SK-N-SH (cell line): ENCODE measurements at regions not wholly inside any gene's neighbourhood (a gene's known extent, or its start where the extent isn't known, plus 50 kb on each side); places are given as distances from the start of the nearest gene placed in this dataset.

Source experiments
- CTCF ChIA-PET: fragments of 300-600, 350-600 bp; formaldehyde crosslinking; extraction: SDS; loops from one replicate; lab custom pipeline; 2021; lab: Yijun Ruan, JAX
- POLR2A ChIA-PET: fragments of 350-600 bp; sonication (Branson Sonifier 250); formaldehyde crosslinking; extraction: SDS; loops from one replicate; lab custom pipeline; 2020; ENCODE audit warnings: antibody characterized with exemption, inconsistent platforms; lab: Yijun Ruan, JAX
- DNase-seq: peaks from one replicate; pipeline ENCODE4 v3.0.0; 2012
- H2AFZ ChIP-seq: fragments of 200-600 bp; sonication (generic); 2 replicates; pipeline ENCODE4 v1.8.1; 2016; ENCODE audit warnings: antibody characterized with exemption, mild to moderate bottlenecking, low read depth
- H3F3A ChIP-seq: fragments of 200-600 bp; sonication (generic); replicated peaks from 2 replicates; pipeline ENCODE3; 2016; ENCODE audit warnings: antibody characterized with exemption, mild to moderate bottlenecking; ENCODE audit not compliant: insufficient read depth
- H3K27ac ChIP-seq, 2 experiments: fragments of 200-500 bp in 1 of 2; fragments of 200-600 bp in 1 of 2; sonication (Bioruptor generic) in 1 of 2; sonication (generic), shearing (Covaris generic) in 1 of 2; 2 replicates each; pipeline versions ENCODE4 v1.5.1 to v1.6.1; 2014 to 2016; ENCODE audit warnings: low read depth in 2 of 2, inconsistent platforms in 1 of 2, low read length in 1 of 2, mild to moderate bottlenecking in 1 of 2, mixed read lengths in 1 of 2
- H3K27me3 ChIP-seq: fragments of 200-600 bp; sonication (generic), shearing (Covaris generic); 2 replicates; pipeline ENCODE4 v1.6.1; 2016; ENCODE audit warnings: mixed run types; ENCODE audit not compliant: insufficient read depth
- H3K36me3 ChIP-seq, 2 experiments: fragments of 200-500 bp in 1 of 2; fragments of 200-600 bp in 1 of 2; sonication (Bioruptor generic) in 1 of 2; sonication (generic) in 1 of 2; replicated peaks in 1 of 2; 2 replicates each; pipeline versions ENCODE3 to v1.5.1; 2014 to 2016; ENCODE audit warnings: low read length in 1 of 2, mild to moderate bottlenecking in 1 of 2; ENCODE audit not compliant: insufficient read depth in 2 of 2, control insufficient read depth in 1 of 2
- H3K4me1 ChIP-seq, 2 experiments: fragments of 200-500 bp in 1 of 2; fragments of 200-600 bp in 1 of 2; sonication (Bioruptor generic) in 1 of 2; sonication (generic), shearing (Covaris generic) in 1 of 2; 2 replicates each; pipeline versions ENCODE4 v1.5.1 to v1.6.1; 2014 to 2016; ENCODE audit warnings: low read depth in 1 of 2, low read length in 1 of 2, mixed run types in 1 of 2; ENCODE audit not compliant: insufficient read depth in 2 of 2, control insufficient read depth in 1 of 2
- H3K4me2 ChIP-seq: fragments of 200-600 bp; sonication (generic), shearing (Covaris generic); 2 replicates; pipeline ENCODE4 v1.6.1; 2017; ENCODE audit warnings: mixed run types
- H3K4me3 ChIP-seq, 2 experiments: fragments of 200-500 bp in 1 of 2; fragments of 200-600 bp in 1 of 2; sonication (Bioruptor generic) in 1 of 2; sonication (generic), shearing (Covaris generic) in 1 of 2; 2 replicates each; pipeline versions ENCODE4 v1.5.1 to v1.8.1; 2014 to 2016; ENCODE audit warnings: low read depth in 2 of 2, inconsistent platforms in 1 of 2, low read length in 1 of 2, mild to moderate bottlenecking in 1 of 2, mixed read lengths in 1 of 2, moderate library complexity in 1 of 2
- H3K79me2 ChIP-seq: fragments of 200-600 bp; sonication (generic); 2 replicates; pipeline ENCODE4 v1.8.1; 2017; ENCODE audit warnings: mild to moderate bottlenecking; ENCODE audit not compliant: insufficient read depth
- H3K9ac ChIP-seq: fragments of 200-600 bp; sonication (generic); 2 replicates; pipeline ENCODE4 v1.6.1; 2017; ENCODE audit warnings: mixed run types
- H3K9me2 ChIP-seq: fragments of 200-600 bp; sonication (generic); 2 replicates; pipeline ENCODE4 v1.6.1; 2017; ENCODE audit warnings: mixed run types
- H3K9me3 ChIP-seq: fragments of 200-600 bp; sonication (generic); 2 replicates; pipeline ENCODE4 v1.6.1; 2017; ENCODE audit warnings: mixed run types, mild to moderate bottlenecking, moderate library complexity
- H4K20me1 ChIP-seq: fragments of 200-600 bp; sonication (generic); 2 replicates; pipeline ENCODE4 v1.6.1; 2017; ENCODE audit warnings: mild to moderate bottlenecking, mixed run types; ENCODE audit not compliant: insufficient read depth
- ELF1 ChIP-seq: IDR thresholded peaks from 2 replicates; pipeline ENCODE4 v1.4.0; 2012
- FOXJ3 ChIP-seq: sonication (generic); formaldehyde crosslinking; IDR thresholded peaks from 2 replicates; pipeline ENCODE4 v1.5.1; 2020; ENCODE audit warnings: mild to moderate bottlenecking, missing genetic modification reagents
- FOXM1 ChIP-seq: IDR thresholded peaks from 2 replicates; pipeline ENCODE4 v1.4.0; 2012; ENCODE audit warnings: low read depth, mild to moderate bottlenecking
- GATA2 ChIP-seq: sonication (generic); formaldehyde crosslinking; IDR thresholded peaks from 2 replicates; pipeline ENCODE4 v1.5.0; 2020; ENCODE audit warnings: mild to moderate bottlenecking, missing genetic modification reagents
- MEF2A ChIP-seq: IDR thresholded peaks from 2 replicates; pipeline ENCODE4 v1.4.0; 2012; ENCODE audit warnings: low read depth, borderline replicate concordance
- MXI1 ChIP-seq: IDR thresholded peaks from 2 replicates; pipeline ENCODE4 v1.6.1; 2012; ENCODE audit warnings: mild to moderate bottlenecking, low read depth, low read length, improper control_type of control experiment
- NRF1 ChIP-seq: IDR thresholded peaks from 2 replicates; pipeline ENCODE4 v1.6.1; 2012; ENCODE audit warnings: low read depth, mild to moderate bottlenecking, low read length
- PBX3 ChIP-seq: IDR thresholded peaks from 2 replicates; pipeline ENCODE4; 2012
- RAD21 ChIP-seq: IDR thresholded peaks from 2 replicates; pipeline ENCODE4 v1.6.1; 2012; ENCODE audit warnings: mild to moderate bottlenecking, low read length
- USF2 ChIP-seq: fragments of 150-350 bp; IDR thresholded peaks from 2 replicates; pipeline ENCODE4 v1.6.1; 2017; ENCODE audit warnings: antibody characterized with exemption, low read length, low read depth, borderline replicate concordance
- ZBTB33 ChIP-seq: IDR thresholded peaks from 2 replicates; pipeline ENCODE4 v1.4.0; 2012; ENCODE audit warnings: low read depth, borderline replicate concordance
- WGBS: methylation state at CpG from one replicate; pipeline ENCODE4 v1.1.6; 2017; ENCODE audit warnings: low lambda C conversion rate; 5-methylcytosine and 5-hydroxymethylcytosine counted together

GRCh38 chr10:24120646-24121045, 88.3 kb upstream of the KIAA1217 start:
- POLR2A ChIA-PET, result no interaction called here
- 67% methylated on average over 1 of the region's 1 CpG for WGBS

GRCh38 chr10:24127516-24127915, 81.4 kb upstream of the KIAA1217 start:
- CTCF ChIA-PET, result no interaction called here
- 62% methylated on average over 2 of the region's 2 CpGs for WGBS
- H3K9ac ChIP-seq, result no peak overlapping the region

More at GRCh38 chr10:24120646-24121045, 88.3 kb upstream of the KIAA1217 start:
- H3K4me3 ChIP-seq, result no peak overlapping the region
- no peak for TF ChIP-seq GATA2 (CRISPR knock-in tag)
- TF ChIP-seq PBX3, result no peak
- TF ChIP-seq ELF1, result no peak
- no peak for TF ChIP-seq ZBTB33
- no peak for TF ChIP-seq NRF1
- TF ChIP-seq FOXM1, result no peak
- TF ChIP-seq RAD21, result no peak
- TF ChIP-seq FOXJ3 (CRISPR knock-in tag), result no peak
- TF ChIP-seq, all 33 proteins: peak for 0
- Histone ChIP-seq H3K36me3 (no peaks in the 10 kb centered on the region), H3K9me3 (no peaks in the 10 kb centered on the region), H3K4me1 (peaks cover 4 to 7% of the 10 kb centered on the region in 2 experiments; a peak in 2 of 4 replicates), H3K27me3 (no peaks in the 10 kb centered on the region), H3K27ac (no peak overlapping the region), H3K9ac (no peak overlapping the region), H4K20me1 (no peaks in the 10 kb centered on the region), H3K79me2 (no peaks in the 10 kb centered on the region), H3K4me2 (no peak overlapping the region), H2AFZ (no peak overlapping the region), H3K9me2 (no peaks in the 10 kb centered on the region), H3F3A (no peaks in the 10 kb centered on the region)
- CTCF ChIA-PET, result no interaction called here
- DNase-seq, result no peak

More at GRCh38 chr10:24127516-24127915, 81.4 kb upstream of the KIAA1217 start:
- no peaks in the 10 kb centered on the region for H3K36me3 ChIP-seq
- no peaks in the 10 kb centered on the region; a peak in 2 of 4 replicates for H3K4me1 ChIP-seq
- H2AFZ ChIP-seq, result no peak overlapping the region
- H3K27ac ChIP-seq, result no peak overlapping the region
- no peaks in the 10 kb centered on the region for H3K27me3 ChIP-seq
- H3K9me3 ChIP-seq, result no peaks in the 10 kb centered on the region
- H3K4me2 ChIP-seq, result no peak overlapping the region
- no peak for TF ChIP-seq RAD21
- no peak for TF ChIP-seq USF2
- TF ChIP-seq MXI1, result no peak
- no peak for TF ChIP-seq FOXJ3 (CRISPR knock-in tag)
- no peak for TF ChIP-seq MEF2A
- no peak overlapping the region for H3K4me3 ChIP-seq
- H3K9me2 ChIP-seq, result no peaks in the 10 kb centered on the region
- no peak for DNase-seq
- H4K20me1 ChIP-seq, result no peaks in the 10 kb centered on the region
- H3K79me2 ChIP-seq, result no peaks in the 10 kb centered on the region
- no peaks in the 10 kb centered on the region for H3F3A ChIP-seq
- POLR2A ChIA-PET, result no interaction called here
